ENCODE measurements at regions not wholly inside any gene's neighbourhood (a gene's known extent, or its start where the extent isn't known, plus 50 kb on each side); places are given as distances from the start of the nearest gene placed in this dataset.

- no peak for ATAC-seq
- H3K4me3 ChIP-seq (ENCODE audit: low read length), result no peak overlapping the region
- peaks cover 0 to 4% (median 0%) of the 10 kb centered on the region in 11 donors for H3K9me3 Mint-ChIP-seq
- no peak for DNase-seq
- H3K27ac ChIP-seq (ENCODE audit: low read depth, low read length), result no peak overlapping the region
- no peaks in the 10 kb centered on the region for H3K4me1 Mint-ChIP-seq
- H3K4me1 ChIP-seq (ENCODE audit: control insufficient read depth in 2 of 2, insufficient read depth in 2 of 2, low read length in 2 of 2), result no peaks in the 10 kb centered on the region
- no peaks in the 10 kb centered on the region for H3K36me3 Mint-ChIP-seq
- intact Hi-C loops (cut with micrococcal nuclease), result no loop called here
- H3K27me3 ChIP-seq (ENCODE audit: control insufficient read depth in 2 of 2, insufficient read depth in 2 of 2, low read length in 2 of 2), result no peaks in the 10 kb centered on the region
- CTCF ChIA-PET, result no interaction called here
- no peak overlapping the region for H3K27ac Mint-ChIP-seq
- no peaks in the 10 kb centered on the region for H3K9me3 ChIP-seq (ENCODE audit: control insufficient read depth in 2 of 3, low read length in 3 of 3)
- POLR2A ChIA-PET, result no interaction called here
- H3K36me3 ChIP-seq (ENCODE audit: control insufficient read depth in 2 of 3, insufficient read depth in 3 of 3, low read length in 3 of 3), result no peaks in the 10 kb centered on the region
- H3K27me3 Mint-ChIP-seq, result peaks cover 0 to 22% (median 15%) of the 10 kb centered on the region in 5 donors
- no peak overlapping the region for H3K4me3 Mint-ChIP-seq
These were observed 413.7 kb downstream of the QKI start for GRCh38 chr6:163828038-163828795.

GRCh38 chr6:163827143-163827542 lies 412.6 kb downstream of the QKI start:
- ATAC-seq (no peak), DNase-seq (no peak)
- H3K9me3 Mint-ChIP-seq, result peaks cover 0 to 2% (median 0%) of the 10 kb centered on the region in 11 donors
- Histone ChIP-seq H3K9me3 (ENCODE audit: control insufficient read depth in 2 of 3, low read length in 3 of 3) (no peaks in the 10 kb centered on the region), H3K36me3 (ENCODE audit: control insufficient read depth in 2 of 3, insufficient read depth in 3 of 3, low read length in 3 of 3) (no peaks in the 10 kb centered on the region), H3K4me1 (ENCODE audit: control insufficient read depth in 2 of 2, insufficient read depth in 2 of 2, low read length in 2 of 2) (no peaks in the 10 kb centered on the region), H3K27me3 (ENCODE audit: control insufficient read depth in 2 of 2, insufficient read depth in 2 of 2, low read length in 2 of 2) (no peaks in the 10 kb centered on the region), H3K4me3 (ENCODE audit: low read length) (no peak overlapping the region), H3K27ac (ENCODE audit: low read depth, low read length) (no peak overlapping the region)
- no peaks in the 10 kb centered on the region for H3K4me1 Mint-ChIP-seq
- H3K27me3 Mint-ChIP-seq, result peaks cover 0 to 21% (median 11%) of the 10 kb centered on the region in 5 donors
- H3K36me3 Mint-ChIP-seq, result no peaks in the 10 kb centered on the region
- ChIA-PET CTCF (no interaction called here), POLR2A (no interaction called here)
- H3K27ac Mint-ChIP-seq, result no peak overlapping the region
- no peak overlapping the region for H3K4me3 Mint-ChIP-seq
- intact Hi-C loops (cut with micrococcal nuclease), result no loop called here

GRCh38 chr6:163826629-163827028 lies 412.1 kb downstream of the QKI start:
- Mint-ChIP-seq H3K27me3 (peaks cover 0 to 16% (median 11%) of the 10 kb centered on the region in 5 donors), H3K27ac (no peak overlapping the region), H3K4me3 (no peak overlapping the region), H3K36me3 (no peaks in the 10 kb centered on the region), H3K9me3 (peaks cover 0 to 1% (median 0%) of the 10 kb centered on the region in 11 donors), H3K4me1 (no peaks in the 10 kb centered on the region)
- H3K36me3 ChIP-seq (ENCODE audit: control insufficient read depth in 2 of 3, insufficient read depth in 3 of 3, low read length in 3 of 3), result no peaks in the 10 kb centered on the region
- no peak overlapping the region for H3K4me3 ChIP-seq (ENCODE audit: low read length)
- DNase-seq, result no peak
- POLR2A ChIA-PET, result no interaction called here
- CTCF ChIA-PET, result no interaction called here
- no peak overlapping the region for H3K27ac ChIP-seq (ENCODE audit: low read depth, low read length)
- H3K9me3 ChIP-seq (ENCODE audit: control insufficient read depth in 2 of 3, low read length in 3 of 3), result no peaks in the 10 kb centered on the region
- H3K27me3 ChIP-seq (ENCODE audit: control insufficient read depth in 2 of 2, insufficient read depth in 2 of 2, low read length in 2 of 2), result no peaks in the 10 kb centered on the region
- ATAC-seq, result no peak
- no peaks in the 10 kb centered on the region for H3K4me1 ChIP-seq (ENCODE audit: control insufficient read depth in 2 of 2, insufficient read depth in 2 of 2, low read length in 2 of 2)
- intact Hi-C loops (cut with micrococcal nuclease), result no loop called here

GRCh38 chr6:163825033-163825432 lies 410.5 kb downstream of the QKI start:
- Mint-ChIP-seq H3K4me1 (no peaks in the 10 kb centered on the region), H3K9me3 (peaks cover 0 to 7% (median 0%) of the 10 kb centered on the region in 11 donors), H3K4me3 (no peak overlapping the region), H3K27ac (no peak overlapping the region), H3K27me3 (peaks cover 0 to 27% (median 13%) of the 10 kb centered on the region in 5 donors), H3K36me3 (no peaks in the 10 kb centered on the region)
- DNase-seq (no peak), ATAC-seq (no peak)
- Histone ChIP-seq H3K9me3 (ENCODE audit: control insufficient read depth in 2 of 3, low read length in 3 of 3) (no peaks in the 10 kb centered on the region), H3K36me3 (ENCODE audit: control insufficient read depth in 2 of 3, insufficient read depth in 3 of 3, low read length in 3 of 3) (no peaks in the 10 kb centered on the region), H3K27me3 (ENCODE audit: control insufficient read depth in 2 of 2, insufficient read depth in 2 of 2, low read length in 2 of 2) (no peaks in the 10 kb centered on the region), H3K4me1 (ENCODE audit: control insufficient read depth in 2 of 2, insufficient read depth in 2 of 2, low read length in 2 of 2) (no peaks in the 10 kb centered on the region), H3K27ac (ENCODE audit: low read depth, low read length) (no peak overlapping the region), H3K4me3 (ENCODE audit: low read length) (no peak overlapping the region)
- intact Hi-C loops (cut with micrococcal nuclease), result no loop called here
- ChIA-PET CTCF (no interaction called here), POLR2A (no interaction called here)

- DNase-seq (no peak), ATAC-seq (no peak)
- H3K27me3 ChIP-seq (ENCODE audit: control insufficient read depth in 2 of 2, insufficient read depth in 2 of 2, low read length in 2 of 2), result no peaks in the 10 kb centered on the region
- ChIA-PET POLR2A (no interaction called here), CTCF (no interaction called here)
- Mint-ChIP-seq H3K9me3 (peaks cover 0 to 8% (median 0%) of the 10 kb centered on the region in 11 donors), H3K4me3 (no peak overlapping the region), H3K36me3 (no peaks in the 10 kb centered on the region), H3K27ac (no peak overlapping the region), H3K27me3 (peaks cover 0 to 25% (median 8%) of the 10 kb centered on the region in 5 donors), H3K4me1 (no peaks in the 10 kb centered on the region)
- intact Hi-C loops (cut with micrococcal nuclease), result no loop called here
- H3K36me3 ChIP-seq (ENCODE audit: control insufficient read depth in 2 of 3, insufficient read depth in 3 of 3, low read length in 3 of 3), result no peaks in the 10 kb centered on the region
- no peaks in the 10 kb centered on the region for H3K4me1 ChIP-seq (ENCODE audit: control insufficient read depth in 2 of 2, insufficient read depth in 2 of 2, low read length in 2 of 2)
- H3K27ac ChIP-seq (ENCODE audit: low read depth, low read length), result no peak overlapping the region
- H3K4me3 ChIP-seq (ENCODE audit: low read length), result no peak overlapping the region
- no peaks in the 10 kb centered on the region for H3K9me3 ChIP-seq (ENCODE audit: control insufficient read depth in 2 of 3, low read length in 3 of 3)
These were observed 409.1 kb downstream of the QKI start for GRCh38 chr6:163823577-163823976.

- CTCF ChIA-PET, result no interaction called here
- Histone ChIP-seq H3K4me3 (ENCODE audit: low read length) (no peak overlapping the region), H3K9me3 (ENCODE audit: control insufficient read depth in 2 of 3, low read length in 3 of 3) (no peaks in the 10 kb centered on the region), H3K27me3 (ENCODE audit: control insufficient read depth in 2 of 2, insufficient read depth in 2 of 2, low read length in 2 of 2) (no peaks in the 10 kb centered on the region), H3K4me1 (ENCODE audit: control insufficient read depth in 2 of 2, insufficient read depth in 2 of 2, low read length in 2 of 2) (no peaks in the 10 kb centered on the region), H3K36me3 (ENCODE audit: control insufficient read depth in 2 of 3, insufficient read depth in 3 of 3, low read length in 3 of 3) (no peaks in the 10 kb centered on the region), H3K27ac (ENCODE audit: low read depth, low read length) (no peak overlapping the region)
- POLR2A ChIA-PET, result no interaction called here
- intact Hi-C loops (cut with micrococcal nuclease), result no loop called here
- ATAC-seq, result no peak
- Mint-ChIP-seq H3K4me1 (no peaks in the 10 kb centered on the region), H3K36me3 (no peaks in the 10 kb centered on the region), H3K27ac (no peak overlapping the region), H3K4me3 (no peak overlapping the region), H3K27me3 (peaks cover 0 to 20% (median 6%) of the 10 kb centered on the region in 5 donors), H3K9me3 (peaks cover 0 to 8% (median 0%) of the 10 kb centered on the region in 11 donors)
- no peak for DNase-seq
These were observed 406.4 kb downstream of the QKI start for GRCh38 chr6:163820745-163821458.

- intact Hi-C loops (cut with micrococcal nuclease), result no loop called here
- CTCF ChIA-PET, result no interaction called here
- POLR2A ChIA-PET, result no interaction called here
- Histone ChIP-seq H3K4me1 (ENCODE audit: control insufficient read depth in 2 of 2, insufficient read depth in 2 of 2, low read length in 2 of 2) (no peaks in the 10 kb centered on the region), H3K27me3 (ENCODE audit: control insufficient read depth in 2 of 2, insufficient read depth in 2 of 2, low read length in 2 of 2) (no peaks in the 10 kb centered on the region), H3K9me3 (ENCODE audit: control insufficient read depth in 2 of 3, low read length in 3 of 3) (no peaks in the 10 kb centered on the region), H3K27ac (ENCODE audit: low read depth, low read length) (no peak overlapping the region), H3K36me3 (ENCODE audit: control insufficient read depth in 2 of 3, insufficient read depth in 3 of 3, low read length in 3 of 3) (no peaks in the 10 kb centered on the region), H3K4me3 (ENCODE audit: low read length) (no peak overlapping the region)
- Mint-ChIP-seq H3K36me3 (no peaks in the 10 kb centered on the region), H3K4me1 (no peaks in the 10 kb centered on the region), H3K27me3 (peaks cover 0 to 18% (median 7%) of the 10 kb centered on the region in 5 donors), H3K9me3 (peaks cover 0 to 8% (median 0%) of the 10 kb centered on the region in 11 donors), H3K4me3 (no peak overlapping the region), H3K27ac (no peak overlapping the region)
- ATAC-seq, result no peak
- no peak for DNase-seq
These were observed 405.7 kb downstream of the QKI start for GRCh38 chr6:163820171-163820570.
